Astrocyte of the spinal cord (primary cell): ENCODE measurements at regions not wholly inside any gene's neighbourhood (a gene's known extent, or its start where the extent isn't known, plus 50 kb on each side); places are given as distances from the start of the nearest gene placed in this dataset.
"Not testable (repeated sequence)": the region's sequence is repeated elsewhere in the genome, so short reads cannot be mapped to it uniquely, and the experiment has no call there.

ENCODE experiments used
- DNase-seq: peaks from one replicate; pipeline ENCODE4 v3.0.0; 2011; ENCODE audit warnings: low read depth, low spot score
- H3K4me3 ChIP-seq: 2 replicates; pipeline ENCODE4 v1.5.1; 2011; ENCODE audit warnings: low read depth, mild to moderate bottlenecking, low read length, moderate library complexity
- CTCF ChIP-seq: IDR thresholded peaks from 2 replicates; pipeline ENCODE4 v1.5.1; 2012; ENCODE audit warnings: low read depth, mild to moderate bottlenecking, low read length, inconsistent platforms
- in situ Hi-C: cut with HindIII; loops from 2 replicates; pipeline ENCODE4 v1.10.0; 2017; ENCODE audit warnings: low sequenced_read_pairs

DNA sequence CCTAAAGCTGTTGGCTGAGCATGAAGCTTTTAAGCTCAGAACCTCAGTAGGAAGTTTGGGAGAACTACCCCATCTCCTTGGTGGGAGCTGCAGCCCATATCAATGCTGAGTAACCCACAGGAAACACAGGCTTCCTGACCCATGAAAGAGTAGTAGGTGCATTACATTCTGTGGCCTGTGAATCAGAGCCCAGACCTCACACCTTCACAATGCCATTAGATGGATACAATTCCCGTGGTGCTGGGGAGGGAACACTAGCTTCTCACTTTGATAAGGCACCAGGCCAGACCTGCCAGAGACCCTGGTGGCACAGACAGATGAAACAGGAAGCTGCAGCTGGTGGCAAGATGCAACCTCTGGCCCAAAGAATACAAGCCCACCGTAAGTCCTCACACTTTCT, 308.8 kb downstream of the NPHP4 start:
- no peak overlapping the region for H3K4me3 ChIP-seq
- in situ Hi-C loops: no loop called here
- no peak for TF ChIP-seq CTCF
- no peak for DNase-seq

GRCh38 chr1:5682626-5683225, 309.5 kb downstream of the NPHP4 start:
- DNase-seq: no peak
- TF ChIP-seq CTCF: no peak
- no peak overlapping the region for H3K4me3 ChIP-seq
- in situ Hi-C loops: no loop called here

DNA sequence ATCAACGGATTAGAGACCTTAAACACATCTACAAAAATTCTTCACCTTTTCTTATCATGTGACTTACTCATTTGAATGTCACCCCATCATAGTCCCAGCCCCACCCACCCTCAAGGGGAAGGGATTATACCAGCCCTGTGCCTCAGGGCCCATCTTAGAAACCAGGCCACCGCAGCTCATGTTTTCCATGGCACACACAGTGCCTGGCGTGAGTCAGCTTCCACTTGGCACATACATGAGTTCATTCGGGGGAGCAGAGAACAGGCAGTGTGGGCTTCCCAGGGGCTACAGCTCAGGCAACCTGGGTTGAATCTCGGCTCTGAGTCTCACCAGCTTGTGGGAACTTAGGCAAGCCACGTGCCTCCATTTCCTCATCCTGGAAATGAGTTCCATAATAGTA, 310.6 kb downstream of the NPHP4 start:
- no peak for TF ChIP-seq CTCF
- H3K4me3 ChIP-seq: no peak overlapping the region
- DNase-seq: no peak
- in situ Hi-C loops: no loop called here

GRCh38 chr1:5680600-5680999, 311.6 kb downstream of the NPHP4 start:
- no peak overlapping the region for H3K4me3 ChIP-seq
- DNase-seq: no peak
- in situ Hi-C loops: no loop called here
- no peak for TF ChIP-seq CTCF

- in situ Hi-C loops: no loop called here
- no peak for DNase-seq
- no peak overlapping the region for H3K4me3 ChIP-seq
- TF ChIP-seq CTCF: no peak
Measured at GRCh38 chr1:5678759-5679158, 313.5 kb downstream of the NPHP4 start.

DNA sequence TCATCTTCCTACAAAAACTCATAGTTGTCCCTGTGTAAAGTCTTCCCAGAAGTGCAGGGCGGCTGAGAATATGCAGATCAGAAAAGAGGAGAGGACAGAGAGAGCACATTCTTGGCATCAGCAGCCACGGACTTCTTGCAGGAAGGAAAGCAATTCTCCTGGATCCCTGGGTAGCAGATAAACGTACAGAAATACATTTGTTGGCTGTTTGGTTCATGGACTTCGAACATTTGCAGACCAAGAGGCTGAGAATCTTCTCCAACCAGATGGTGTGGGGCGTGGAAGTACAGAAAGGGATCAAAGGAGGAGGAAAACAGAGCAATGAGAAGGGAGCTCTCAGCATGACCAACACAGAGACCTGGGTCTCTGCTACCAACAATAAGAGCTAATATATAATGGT, 319.9 kb downstream of the NPHP4 start:
- DNase-seq, H3K4me3 ChIP-seq, in situ Hi-C loops: not testable (repeated sequence)

DNA sequence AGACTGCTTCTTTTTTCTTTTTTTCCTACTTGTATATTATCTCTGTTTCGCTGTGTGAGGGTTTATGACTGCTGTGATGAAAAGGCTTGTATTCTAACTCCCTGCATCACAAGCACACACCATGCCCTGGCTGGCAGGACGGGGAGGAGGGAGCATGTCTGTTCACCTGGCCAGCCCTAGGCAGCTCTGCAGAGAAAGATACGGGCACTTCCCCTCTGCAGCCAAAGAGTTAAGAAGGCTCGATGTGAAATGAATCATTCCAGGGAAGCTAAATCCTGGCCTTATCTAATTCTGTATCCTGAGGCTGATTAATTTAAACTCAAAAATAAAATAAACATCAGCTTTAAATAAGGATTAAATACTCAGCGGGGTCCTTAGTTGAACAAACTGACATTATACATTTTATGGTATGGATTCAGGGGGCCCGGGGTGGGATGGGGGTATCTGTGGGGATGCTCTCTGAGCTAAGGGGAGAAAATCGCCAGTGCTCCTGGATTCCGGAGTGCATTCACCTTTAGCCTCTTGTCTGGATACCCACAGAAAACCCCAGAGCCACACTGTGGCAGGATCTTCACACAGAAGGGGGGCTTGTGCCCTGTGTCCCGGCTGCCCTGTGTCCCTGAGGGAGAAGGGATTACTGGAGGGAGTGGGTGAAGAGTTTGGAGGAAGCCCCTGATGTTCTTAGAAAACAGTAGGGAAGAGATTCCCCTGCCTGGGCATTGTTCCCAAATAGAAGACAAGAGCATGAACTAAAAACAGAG, 321.5 kb downstream of the NPHP4 start:
- H3K4me3 ChIP-seq: no peak overlapping the region
- no peak for DNase-seq
- TF ChIP-seq CTCF: no peak
- in situ Hi-C loops: no loop called here
